Fibroblast of villous mesenchyme (primary cell): ENCODE measurements at regions not wholly inside any gene's neighbourhood (a gene's known extent, or its start where the extent isn't known, plus 50 kb on each side); places are given as distances from the start of the nearest gene placed in this dataset.
"Not testable (repeated sequence)": the region's sequence is repeated elsewhere in the genome, so short reads cannot be mapped to it uniquely, and the experiment has no call there.

Source experiments
- DNase-seq: peaks from one replicate; pipeline ENCODE4 v3.0.0-alpha.2; 2010; ENCODE audit warnings: low read depth
- H3K4me3 ChIP-seq: 2 replicates; pipeline ENCODE4 v1.5.1; 2011; ENCODE audit warnings: low read depth, mild to moderate bottlenecking, low read length
- CTCF ChIP-seq: IDR thresholded peaks from 2 replicates; pipeline ENCODE4 v1.5.1; 2012; ENCODE audit warnings: low read depth, mild to moderate bottlenecking, low read length; ENCODE audit not compliant: insufficient read depth

- no peak for TF ChIP-seq CTCF
- DNase-seq: peak; percentile 25
- H3K4me3 ChIP-seq: no peak overlapping the region
These were observed 596.4 kb upstream of the GHITM start for GRCh38 chr10:83542774-83543411.

GRCh38 chr10:83543691-83544462 is 595.4 kb upstream of the GHITM start:
- DNase-seq: no peak
- no peak overlapping the region for H3K4me3 ChIP-seq
- TF ChIP-seq CTCF: no peak

- TF ChIP-seq CTCF: no peak
- no peak overlapping the region for H3K4me3 ChIP-seq
- DNase-seq: peak; percentile 14
These were observed 593.4 kb upstream of the GHITM start for GRCh38 chr10:83545901-83546391.

GRCh38 chr10:83551190-83551589 is 588.1 kb upstream of the GHITM start:
- not testable (repeated sequence) for H3K4me3 ChIP-seq, DNase-seq

GRCh38 chr10:83553366-83553765 is 585.9 kb upstream of the GHITM start:
- no peak overlapping the region for H3K4me3 ChIP-seq
- no peak for TF ChIP-seq CTCF
- DNase-seq: no peak

- no peak for DNase-seq
- no peak overlapping the region for H3K4me3 ChIP-seq
- no peak for TF ChIP-seq CTCF
These were observed 584.0 kb upstream of the GHITM start for GRCh38 chr10:83555264-83555663.

- no peak for DNase-seq
- no peak overlapping the region for H3K4me3 ChIP-seq
- no peak for TF ChIP-seq CTCF
These were observed 576.9 kb upstream of the GHITM start for GRCh38 chr10:83562381-83562780.
